ENCODE measurements at regions not wholly inside any gene's neighbourhood (a gene's known extent, or its start where the extent isn't known, plus 50 kb on each side); places are given as distances from the start of the nearest gene placed in this dataset.

DNA sequence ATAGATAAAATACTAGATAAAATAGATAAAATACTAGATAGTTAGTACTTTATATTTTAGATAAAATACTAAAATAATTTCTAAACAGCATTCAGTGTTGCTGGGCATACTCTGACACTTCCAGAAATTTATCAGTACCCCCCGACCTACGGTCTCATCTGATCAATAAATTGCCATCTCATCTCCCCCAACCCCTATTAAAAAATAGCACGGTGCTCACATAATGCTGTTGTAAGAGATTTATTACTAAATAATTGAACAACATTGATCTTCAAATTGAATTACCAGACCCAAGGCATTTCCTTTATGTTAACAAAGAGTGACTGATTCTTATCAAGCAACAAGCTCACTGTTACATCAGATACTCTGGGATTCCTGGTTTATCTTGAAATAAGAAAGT, 300.9 kb downstream of the CBLN4 start:
- TF ChIP-seq RAD21 (IDR thresholded peaks at IDR 0.05; ENCODE audit: low read depth): no peak
- TF ChIP-seq CREB1 (IDR thresholded peaks at IDR 0.05; ENCODE audit: low read depth): no peak
- no peak for TF ChIP-seq CEBPB (IDR thresholded peaks at IDR 0.05)
- no peak for TF ChIP-seq TAF1 (IDR thresholded peaks at IDR 0.05; ENCODE audit: low read depth)
